ENCODE measurements at regions not wholly inside any gene's neighbourhood (a gene's known extent, or its start where the extent isn't known, plus 50 kb on each side); places are given as distances from the start of the nearest gene placed in this dataset.

- Mint-ChIP-seq H3K9me3 (ENCODE audit: low read depth, unreplicated experiment) (no peaks in the 10 kb centered on the region), H3K4me3 (ENCODE audit: low read depth, unreplicated experiment) (no peak overlapping the region)
- peak; percentile 51 for DNase-seq
Measured at GRCh38 chr5:119743927-119744326, 114.6 kb downstream of the FAM170A start.

GRCh38 chr5:119745976-119746375 is 116.6 kb downstream of the FAM170A start:
- Mint-ChIP-seq H3K4me3 (ENCODE audit: low read depth, unreplicated experiment) (no peak overlapping the region), H3K4me1 (ENCODE audit: low read depth, unreplicated experiment) (no peaks in the 10 kb centered on the region), H3K27ac (ENCODE audit: unreplicated experiment) (no peak overlapping the region), H3K27me3 (ENCODE audit: unreplicated experiment) (no peaks in the 10 kb centered on the region), H3K9me3 (ENCODE audit: low read depth, unreplicated experiment) (peaks cover 2% of the 10 kb centered on the region), H3K36me3 (ENCODE audit: insufficient read depth, unreplicated experiment) (no peaks in the 10 kb centered on the region)
- BruUV-seq (replicated peaks): no TSS peak
- intact Hi-C loops (cut with micrococcal nuclease; ENCODE audit: unreplicated experiment): loop anchor here (2.0 kb wide), 3 partner anchors 167 to 757 kb away; partner anchors contain the start of gene DTWD2
- TF ChIP-seq CTCF (IDR thresholded peaks at IDR 0.05; ENCODE audit: unreplicated experiment): no peak
- DNase-seq: no peak
- CTCF ChIA-PET: interaction anchor here (0.6 kb wide), 1 partner anchor 259 kb away, joined by 5 read pairs; no protein-coding TSS in a partner anchor

More at GRCh38 chr5:119743927-119744326, 114.6 kb downstream of the FAM170A start:
- BruUV-seq (replicated peaks): no TSS peak
- Mint-ChIP-seq H3K4me1 (ENCODE audit: low read depth, unreplicated experiment) (no peaks in the 10 kb centered on the region), H3K27ac (ENCODE audit: unreplicated experiment) (no peak overlapping the region), H3K27me3 (ENCODE audit: unreplicated experiment) (no peaks in the 10 kb centered on the region), H3K36me3 (ENCODE audit: insufficient read depth, unreplicated experiment) (no peaks in the 10 kb centered on the region)
- CTCF ChIA-PET: no interaction called here
- intact Hi-C loops (cut with micrococcal nuclease; ENCODE audit: unreplicated experiment): loop anchor here (2.0 to 5.0 kb wide), 4 partner anchors 165 to 755 kb away; partner anchors contain the start of gene DTWD2
- peak; percentile 66 for TF ChIP-seq CTCF (IDR thresholded peaks at IDR 0.05; ENCODE audit: unreplicated experiment)

GRCh38 chr5:119746984-119747383 is 117.6 kb downstream of the FAM170A start:
- intact Hi-C loops (cut with micrococcal nuclease; ENCODE audit: unreplicated experiment): no loop called here
- CTCF ChIA-PET: no interaction called here
- H3K27ac Mint-ChIP-seq (ENCODE audit: unreplicated experiment): no peak overlapping the region
- H3K4me1 Mint-ChIP-seq (ENCODE audit: low read depth, unreplicated experiment): no peaks in the 10 kb centered on the region
- no TSS peak for BruUV-seq (replicated peaks)
- peaks cover 2% of the 10 kb centered on the region for H3K9me3 Mint-ChIP-seq (ENCODE audit: low read depth, unreplicated experiment)
- no peak overlapping the region for H3K4me3 Mint-ChIP-seq (ENCODE audit: low read depth, unreplicated experiment)
- H3K36me3 Mint-ChIP-seq (ENCODE audit: insufficient read depth, unreplicated experiment): no peaks in the 10 kb centered on the region
- no peaks in the 10 kb centered on the region for H3K27me3 Mint-ChIP-seq (ENCODE audit: unreplicated experiment)
- no peak for DNase-seq
- TF ChIP-seq CTCF (IDR thresholded peaks at IDR 0.05; ENCODE audit: unreplicated experiment): no peak

GRCh38 chr5:119750887-119751733 is 121.8 kb downstream of the FAM170A start:
- CTCF ChIA-PET: no interaction called here
- Mint-ChIP-seq H3K9me3 (ENCODE audit: low read depth, unreplicated experiment) (peaks cover 2% of the 10 kb centered on the region), H3K36me3 (ENCODE audit: insufficient read depth, unreplicated experiment) (no peaks in the 10 kb centered on the region), H3K4me3 (ENCODE audit: low read depth, unreplicated experiment) (no peak overlapping the region), H3K27ac (ENCODE audit: unreplicated experiment) (no peak overlapping the region), H3K4me1 (ENCODE audit: low read depth, unreplicated experiment) (no peaks in the 10 kb centered on the region), H3K27me3 (ENCODE audit: unreplicated experiment) (no peaks in the 10 kb centered on the region)
- BruUV-seq (replicated peaks): no TSS peak
- no peak for DNase-seq
- TF ChIP-seq CTCF (IDR thresholded peaks at IDR 0.05; ENCODE audit: unreplicated experiment): no peak
- intact Hi-C loops (cut with micrococcal nuclease; ENCODE audit: unreplicated experiment): no loop called here
